Calu3 (cell line): ENCODE measurements at regions not wholly inside any gene's neighbourhood (a gene's known extent, or its start where the extent isn't known, plus 50 kb on each side); places are given as distances from the start of the nearest gene placed in this dataset.

ENCODE experiments used
- BruUV-seq: library from RNA; stranded (reverse); fragments of 400-500 nt; replicated peaks from 2 replicates; lab custom pipeline; 2021; lab: Mats Ljungman, UMichigan
- CTCF ChIA-PET: fragments of 300-600 bp; sonication (Branson Sonifier 250); formaldehyde crosslinking; loops from one replicate; lab custom pipeline; 2022; ENCODE audit warnings: antibody characterized with exemption; lab: Charles Lee
- DNase-seq: peaks from one replicate; pipeline ENCODE4 v3.0.0; 2022
- H3K27ac Mint-ChIP-seq: one replicate; pipeline ENCODE4 v1.8.0; 2022; ENCODE audit warnings: mixed read lengths; ENCODE audit not compliant: unreplicated experiment
- H3K27me3 Mint-ChIP-seq: one replicate; pipeline ENCODE4 v1.8.0; 2022; ENCODE audit warnings: mixed read lengths; ENCODE audit not compliant: unreplicated experiment
- H3K36me3 Mint-ChIP-seq: one replicate; pipeline ENCODE4 v1.8.0; 2022; ENCODE audit warnings: mild to moderate bottlenecking, moderate library complexity, mixed read lengths; ENCODE audit not compliant: insufficient read depth, unreplicated experiment
- H3K4me1 Mint-ChIP-seq: one replicate; pipeline ENCODE4 v1.8.0; 2022; ENCODE audit warnings: mild to moderate bottlenecking, low read depth, mixed read lengths; ENCODE audit not compliant: unreplicated experiment
- H3K4me3 Mint-ChIP-seq: one replicate; pipeline ENCODE4 v1.8.0; 2022; ENCODE audit warnings: mild to moderate bottlenecking, low read depth, moderate library complexity, mixed read lengths; ENCODE audit not compliant: unreplicated experiment
- H3K9me3 Mint-ChIP-seq: one replicate; pipeline ENCODE4 v1.8.0; 2022; ENCODE audit warnings: low read depth, mixed read lengths; ENCODE audit not compliant: unreplicated experiment
- intact Hi-C: fragments of 100-400 bp; cut with micrococcal nuclease; formaldehyde crosslinking; loops from one replicate; pipeline ENCODE4 v1.10.0; 2022; ENCODE audit not compliant: unreplicated experiment
- TF ChIP-seq, protein P1 (sequence below): fragments of 200-600 bp; IDR thresholded peaks from one replicate; pipeline ENCODE4 v1.8.0; 2022; ENCODE audit warnings: antibody characterized with exemption; ENCODE audit not compliant: unreplicated experiment

DNA sequence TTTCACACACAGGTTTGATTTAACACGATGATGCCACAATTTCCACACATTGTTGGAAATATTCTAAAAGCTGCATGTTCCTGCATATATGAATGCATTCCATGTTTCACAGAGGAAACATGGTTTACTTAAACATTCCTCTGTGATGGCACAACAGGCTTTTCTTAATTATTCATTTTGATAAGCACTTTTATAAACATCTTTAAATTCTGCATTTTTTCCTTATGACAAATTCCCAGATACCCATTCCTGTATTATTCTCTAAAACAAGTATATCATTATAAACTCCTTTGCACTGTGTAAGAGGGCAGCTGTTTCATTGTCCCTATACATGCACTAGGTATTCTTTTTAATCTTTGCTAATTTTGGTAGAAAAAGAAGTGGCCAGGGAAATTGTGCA, 532.3 kb downstream of the SOX6 start:
- intact Hi-C loops: loop anchor here (5.0 kb wide), 1 partner anchor 793 kb away; no protein-coding TSS in a partner anchor
- no peaks in the 10 kb centered on the region for H3K27me3 Mint-ChIP-seq
- no peak overlapping the region for H3K27ac Mint-ChIP-seq
- TF ChIP-seq, protein P1, sequence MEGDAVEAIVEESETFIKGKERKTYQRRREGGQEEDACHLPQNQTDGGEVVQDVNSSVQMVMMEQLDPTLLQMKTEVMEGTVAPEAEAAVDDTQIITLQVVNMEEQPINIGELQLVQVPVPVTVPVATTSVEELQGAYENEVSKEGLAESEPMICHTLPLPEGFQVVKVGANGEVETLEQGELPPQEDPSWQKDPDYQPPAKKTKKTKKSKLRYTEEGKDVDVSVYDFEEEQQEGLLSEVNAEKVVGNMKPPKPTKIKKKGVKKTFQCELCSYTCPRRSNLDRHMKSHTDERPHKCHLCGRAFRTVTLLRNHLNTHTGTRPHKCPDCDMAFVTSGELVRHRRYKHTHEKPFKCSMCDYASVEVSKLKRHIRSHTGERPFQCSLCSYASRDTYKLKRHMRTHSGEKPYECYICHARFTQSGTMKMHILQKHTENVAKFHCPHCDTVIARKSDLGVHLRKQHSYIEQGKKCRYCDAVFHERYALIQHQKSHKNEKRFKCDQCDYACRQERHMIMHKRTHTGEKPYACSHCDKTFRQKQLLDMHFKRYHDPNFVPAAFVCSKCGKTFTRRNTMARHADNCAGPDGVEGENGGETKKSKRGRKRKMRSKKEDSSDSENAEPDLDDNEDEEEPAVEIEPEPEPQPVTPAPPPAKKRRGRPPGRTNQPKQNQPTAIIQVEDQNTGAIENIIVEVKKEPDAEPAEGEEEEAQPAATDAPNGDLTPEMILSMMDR: no peak
- DNase-seq: no peak
- CTCF ChIA-PET: no interaction called here
- no TSS peak for BruUV-seq
- no peak overlapping the region for H3K4me3 Mint-ChIP-seq
- peaks cover 28% of the 10 kb centered on the region for H3K4me1 Mint-ChIP-seq
- no peaks in the 10 kb centered on the region for H3K36me3 Mint-ChIP-seq
- no peaks in the 10 kb centered on the region for H3K9me3 Mint-ChIP-seq

DNA sequence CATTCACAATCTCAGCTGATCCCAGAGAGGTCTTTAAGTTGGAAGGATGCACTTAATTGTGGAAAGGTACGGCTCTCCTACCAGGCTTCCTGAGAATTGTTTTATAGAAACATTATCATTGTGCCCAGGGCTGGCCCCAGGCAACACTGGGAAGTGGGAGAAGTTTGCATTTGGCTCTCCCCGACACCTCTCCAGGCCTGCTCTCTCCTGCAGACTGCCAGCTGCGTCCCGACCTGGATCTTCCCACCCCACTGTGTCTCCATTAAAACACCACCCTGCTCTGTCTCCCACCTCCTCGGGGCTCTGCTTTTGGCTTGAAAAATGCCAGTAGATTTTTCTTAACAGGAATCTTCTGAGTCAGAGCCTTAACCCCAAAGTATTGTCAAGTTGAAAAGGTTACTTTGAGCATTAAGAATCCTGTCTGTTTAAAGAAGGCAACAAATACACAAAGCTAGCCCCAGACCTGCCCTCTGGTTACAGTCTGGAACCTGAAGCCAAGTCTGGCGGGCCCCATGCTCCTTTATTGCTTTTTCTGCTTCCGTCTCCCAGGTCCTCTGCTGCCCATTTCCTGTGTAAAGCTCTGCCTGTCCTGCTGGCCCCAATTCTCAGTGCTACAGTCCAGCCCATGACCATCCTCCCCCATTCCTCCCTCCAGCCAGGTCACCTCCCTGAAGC, 530.2 kb downstream of the SOX6 start:
- no peak for DNase-seq
- Mint-ChIP-seq H3K27me3 (no peaks in the 10 kb centered on the region), H3K36me3 (no peaks in the 10 kb centered on the region), H3K4me1 (peaks cover 17% of the 10 kb centered on the region), H3K4me3 (no peak overlapping the region), H3K9me3 (no peaks in the 10 kb centered on the region), H3K27ac (no peak overlapping the region)
- no TSS peak for BruUV-seq
- TF ChIP-seq, protein P1: no peak
- CTCF ChIA-PET: interaction anchor here (1.2 kb wide), 1 partner anchor 96 kb away, joined by 4 read pairs; no protein-coding TSS in a partner anchor
- intact Hi-C loops: no loop called here

GRCh38 chr11:15826826-15827225, 529.5 kb downstream of the SOX6 start:
- H3K4me3 Mint-ChIP-seq: no peak overlapping the region
- H3K27ac Mint-ChIP-seq: no peak overlapping the region
- no TSS peak for BruUV-seq
- TF ChIP-seq, protein P1: peak; percentile 80
- no peaks in the 10 kb centered on the region for H3K36me3 Mint-ChIP-seq
- no peaks in the 10 kb centered on the region for H3K9me3 Mint-ChIP-seq
- H3K4me1 Mint-ChIP-seq: peaks cover 17% of the 10 kb centered on the region
- no peaks in the 10 kb centered on the region for H3K27me3 Mint-ChIP-seq
- CTCF ChIA-PET: interaction anchor here (0.6 to 1.0 kb wide), 2 partner anchors 12 to 414 kb away, joined by 3 read pairs; no protein-coding TSS in a partner anchor
- peak; percentile 74 for DNase-seq
- intact Hi-C loops: no loop called here

- no TSS peak for BruUV-seq
- intact Hi-C loops: no loop called here
- TF ChIP-seq, protein P1: no peak
- peaks cover 17% of the 10 kb centered on the region for H3K4me1 Mint-ChIP-seq
- DNase-seq: no peak
- H3K4me3 Mint-ChIP-seq: no peak overlapping the region
- no peaks in the 10 kb centered on the region for H3K36me3 Mint-ChIP-seq
- H3K9me3 Mint-ChIP-seq: no peaks in the 10 kb centered on the region
- no peak overlapping the region for H3K27ac Mint-ChIP-seq
- no peaks in the 10 kb centered on the region for H3K27me3 Mint-ChIP-seq
- CTCF ChIA-PET: no interaction called here
Measured at GRCh38 chr11:15828215-15828853, 528.0 kb downstream of the SOX6 start.
